GM23338 (cell line): ENCODE measurements at regions not wholly inside any gene's neighbourhood (a gene's known extent, or its start where the extent isn't known, plus 50 kb on each side); places are given as distances from the start of the nearest gene placed in this dataset.

Experiments
- ATAC-seq: fragments of 200-7000 bp; cut with Tn5 transposase; 3 replicates; pipeline ENCODE4 v1.9.1; 2020
- DNase-seq: peaks from one replicate; pipeline ENCODE4 v3.0.0-alpha.2; 2015; ENCODE audit warnings: low spot score
- H2AFZ ChIP-seq: fragments of 200-600 bp; sonication (generic); 2 replicates; pipeline ENCODE4 v1.8.0; 2016; ENCODE audit warnings: antibody characterized with exemption, mild to moderate bottlenecking, moderate library complexity
- H3F3A ChIP-seq: fragments of 200-600 bp; sonication (generic); replicated peaks from 2 replicates; pipeline ENCODE4 v1.8.0; 2017; ENCODE audit warnings: antibody characterized with exemption, mixed run types, low read depth
- H3K27ac ChIP-seq: fragments of 200-600 bp; sonication (generic); 2 replicates; pipeline ENCODE4 v1.6.1; 2016; ENCODE audit warnings: low read depth
- H3K27me3 ChIP-seq: fragments of 200-600 bp; sonication (generic); 2 replicates; pipeline ENCODE4 v1.8.0; 2016; ENCODE audit warnings: mild to moderate bottlenecking, mixed run types, moderate library complexity; ENCODE audit not compliant: insufficient read depth
- H3K36me3 ChIP-seq: fragments of 200-600 bp; sonication (generic); 2 replicates; pipeline ENCODE4 v1.8.0; 2016; ENCODE audit warnings: mild to moderate bottlenecking; ENCODE audit not compliant: insufficient read depth
- H3K4me1 ChIP-seq: fragments of 200-600 bp; sonication (generic); 2 replicates; pipeline ENCODE4 v1.8.0; 2016; ENCODE audit warnings: mild to moderate bottlenecking, moderate library complexity; ENCODE audit not compliant: insufficient read depth
- H3K4me2 ChIP-seq: fragments of 200-600 bp; sonication (generic); 2 replicates; pipeline ENCODE4 v1.7.1; 2017; ENCODE audit warnings: mixed run types
- H3K4me3 ChIP-seq: fragments of 200-600 bp; sonication (generic); 2 replicates; pipeline ENCODE4 v1.6.1; 2016; ENCODE audit warnings: mixed run types
- H3K79me2 ChIP-seq: fragments of 200-600 bp; sonication (generic); replicated peaks from 2 replicates; pipeline ENCODE4 v1.8.0; 2017; ENCODE audit warnings: mild to moderate bottlenecking; ENCODE audit not compliant: insufficient read depth
- H3K9me2 ChIP-seq: fragments of 200-600 bp; sonication (generic); 2 replicates; pipeline ENCODE4 v1.8.0; 2017; ENCODE audit not compliant: insufficient read depth
- H4K20me1 ChIP-seq: fragments of 200-600 bp; sonication (generic); replicated peaks from 2 replicates; pipeline ENCODE4 v1.8.0; 2017; ENCODE audit warnings: mild to moderate bottlenecking; ENCODE audit not compliant: insufficient read depth
- H3K27ac Mint-ChIP-seq: 2 replicates; pipeline ENCODE4 v1.8.0; 2020; ENCODE audit warnings: inconsistent platforms, mild to moderate bottlenecking, moderate library complexity, mixed read lengths
- H3K27me3 Mint-ChIP-seq: 3 replicates; pipeline ENCODE4 v1.8.0; 2022; ENCODE audit warnings: low read depth, mild to moderate bottlenecking, moderate library complexity, mixed read lengths, inconsistent platforms; ENCODE audit not compliant: insufficient read depth, poor library complexity
- H3K36me3 Mint-ChIP-seq: 3 replicates; pipeline ENCODE4 v1.8.0; 2021; ENCODE audit warnings: low read depth, mild to moderate bottlenecking, inconsistent platforms, moderate library complexity, mixed read lengths
- H3K4me1 Mint-ChIP-seq: 3 replicates; pipeline ENCODE4 v1.8.0; 2020; ENCODE audit warnings: mild to moderate bottlenecking, inconsistent platforms, mixed read lengths
- H3K4me3 Mint-ChIP-seq: 3 replicates; pipeline ENCODE4 v1.8.0; 2021; ENCODE audit warnings: moderate library complexity, mild to moderate bottlenecking, inconsistent platforms, mixed read lengths
- H3K9me3 Mint-ChIP-seq: 3 replicates; pipeline ENCODE4 v1.8.0; 2020; ENCODE audit warnings: moderate library complexity, mild to moderate bottlenecking, inconsistent platforms, mixed read lengths
- CREB1 ChIP-seq: fragments of 250-450 bp; sonication (Bioruptor Pico); IDR thresholded peaks from 2 replicates; pipeline ENCODE4 v1.5.0; 2020; ENCODE audit warnings: low read depth, mild to moderate bottlenecking, moderate library complexity
- CTCF ChIP-seq, 2 experiments: fragments of 200-600 bp in 1 of 2; sonication (generic) in 1 of 2; conservative IDR thresholded peaks; 2 replicates each; pipeline versions ENCODE4 v1.5.1 to v1.6.1; 2016 to 2017; ENCODE audit warnings: antibody characterized with exemption in 2 of 2, low read depth in 2 of 2, mild to moderate bottlenecking in 2 of 2, moderate library complexity in 1 of 2
- EZH2phosphoT487 ChIP-seq: fragments of 200-600 bp; sonication (generic); IDR thresholded peaks from one replicate; pipeline ENCODE4 v1.8.1; 2018; ENCODE audit warnings: antibody characterized with exemption; ENCODE audit not compliant: unreplicated experiment
- JUNB ChIP-seq: IDR thresholded peaks from one replicate; pipeline ENCODE4 v1.6.1; 2016; ENCODE audit warnings: antibody characterized with exemption; ENCODE audit not compliant: unreplicated experiment
- NANOG ChIP-seq: IDR thresholded peaks from 2 replicates; pipeline ENCODE4 v1.6.1; 2016; ENCODE audit warnings: antibody characterized with exemption, borderline replicate concordance
- POLR2AphosphoS5 ChIP-seq: IDR thresholded peaks from 2 replicates; pipeline ENCODE4 v1.6.1; 2016; ENCODE audit warnings: antibody characterized with exemption, low read depth
- REST ChIP-seq: IDR thresholded peaks from one replicate; pipeline ENCODE4 v1.6.1; 2018; ENCODE audit warnings: antibody characterized with exemption; ENCODE audit not compliant: unreplicated experiment
- STAT1 ChIP-seq: IDR thresholded peaks from one replicate; pipeline ENCODE4 v1.6.1; 2016; ENCODE audit warnings: antibody characterized with exemption; ENCODE audit not compliant: unreplicated experiment
- ZNF114 ChIP-seq: fragments of 250-450 bp; sonication (Bioruptor Pico); IDR thresholded peaks from 2 replicates; pipeline ENCODE4 v1.5.0; 2020; ENCODE audit warnings: mild to moderate bottlenecking, moderate library complexity
- ZNF331 ChIP-seq: fragments of 250-450 bp; sonication (Bioruptor Pico); IDR thresholded peaks from 2 replicates; pipeline ENCODE4 v1.5.0; 2020; ENCODE audit warnings: low read depth, mild to moderate bottlenecking, moderate library complexity

GRCh38 chr20:62577490-62577836, 64.8 kb upstream of the SLCO4A1 start:
- no peak overlapping the region for H3K27ac ChIP-seq
- no peaks in the 10 kb centered on the region for H3K9me2 ChIP-seq
- H3K36me3 ChIP-seq, result no peaks in the 10 kb centered on the region
- ATAC-seq (peak; percentile 28), DNase-seq (no peak)
- H3K4me2 ChIP-seq, result 0 out of 2 replicates have a peak overlapping the region, but pooled peaks have one; percentile 38
- no peaks in the 10 kb centered on the region for H3K27me3 ChIP-seq
- Mint-ChIP-seq H3K4me3 (no peak overlapping the region), H3K9me3 (peaks cover under 1% of the 10 kb centered on the region; the same call in 1 of the 3 replicates), H3K27ac (no peak overlapping the region), H3K36me3 (no peaks in the 10 kb centered on the region; the same call in 2 of the 3 replicates), H3K4me1 (peaks cover 24% of the 10 kb centered on the region), H3K27me3 (peaks cover 29% of the 10 kb centered on the region)
- no peak overlapping the region for H3K4me3 ChIP-seq
- TF ChIP-seq REST, result no peak
- TF ChIP-seq ZNF331, result no peak
- TF ChIP-seq POLR2AphosphoS5, result no peak
- TF ChIP-seq STAT1, result no peak
- TF ChIP-seq ZNF114, result no peak
- no peak for TF ChIP-seq NANOG
- TF ChIP-seq EZH2phosphoT487, result no peak
- TF ChIP-seq CTCF (conservative IDR thresholded peaks at IDR 0.05; ENCODE audit: low read depth in 2 of 2), result no peak
- no peak for TF ChIP-seq JUNB
- TF ChIP-seq CREB1 (CRISPR knock-in tag), result no peak
- peaks cover 9% of the 10 kb centered on the region; the same call in 1 of the 2 replicates for H3K4me1 ChIP-seq
- H2AFZ ChIP-seq, result no peak overlapping the region
- H4K20me1 ChIP-seq, result no peaks in the 10 kb centered on the region
- H3K79me2 ChIP-seq, result no peaks in the 10 kb centered on the region
- H3F3A ChIP-seq, result no peaks in the 10 kb centered on the region

- no peaks in the 10 kb centered on the region for H3K9me2 ChIP-seq
- H3K36me3 Mint-ChIP-seq, result no peaks in the 10 kb centered on the region; the same call in 2 of the 3 replicates
- no peaks in the 10 kb centered on the region for H3F3A ChIP-seq
- no peak overlapping the region for H2AFZ ChIP-seq
- H3K4me3 ChIP-seq, result no peak overlapping the region
- H3K79me2 ChIP-seq, result no peaks in the 10 kb centered on the region
- H3K4me3 Mint-ChIP-seq, result no peak overlapping the region
- H3K4me2 ChIP-seq, result no peak overlapping the region
- no peak overlapping the region for H3K27ac ChIP-seq
- H3K27me3 Mint-ChIP-seq, result peaks cover 24% of the 10 kb centered on the region
- H3K27me3 ChIP-seq, result no peaks in the 10 kb centered on the region
- no peaks in the 10 kb centered on the region for H3K36me3 ChIP-seq
- DNase-seq (no peak), ATAC-seq (peak; percentile 18)
- no peaks in the 10 kb centered on the region; the same call in 2 of the 3 replicates for H3K9me3 Mint-ChIP-seq
- TF ChIP-seq CREB1 (CRISPR knock-in tag), result no peak
- TF ChIP-seq ZNF114, result no peak
- peak in 1 of 2 experiments; percentile 23; a peak in 2 of 4 replicates for TF ChIP-seq CTCF (conservative IDR thresholded peaks at IDR 0.05; ENCODE audit: low read depth in 2 of 2)
- peaks cover 9% of the 10 kb centered on the region; the same call in 1 of the 2 replicates for H3K4me1 ChIP-seq
- H3K27ac Mint-ChIP-seq, result no peak overlapping the region
- H3K4me1 Mint-ChIP-seq, result peaks cover 29% of the 10 kb centered on the region
- no peaks in the 10 kb centered on the region for H4K20me1 ChIP-seq
Observed at GRCh38 chr20:62578294-62578897, 63.9 kb upstream of the SLCO4A1 start.
